ENCODE measurements at regions not wholly inside any gene's neighbourhood (a gene's known extent, or its start where the extent isn't known, plus 50 kb on each side); places are given as distances from the start of the nearest gene placed in this dataset.

- TF ChIP-seq CTCF (IDR thresholded peaks at IDR 0.05; ENCODE audit: low read depth, low read length, poor library complexity, severe bottlenecking) (no peak), EZH2phosphoT487 (IDR thresholded peaks at IDR 0.05; ENCODE audit: borderline replicate concordance, low read length) (no peak)
Measured at GRCh38 chr5:135227064-135228022, 171.7 kb downstream of the MACROH2A1 start.
